IMR-90 (cell line): ENCODE measurements at regions not wholly inside any gene's neighbourhood (a gene's known extent, or its start where the extent isn't known, plus 50 kb on each side); places are given as distances from the start of the nearest gene placed in this dataset.
A peak's percentile ranks its signal among the peaks of the same experiment; 100 is the strongest.

Source experiments
- ATAC-seq: fragments of 200-7000 bp; cut with Tn5 transposase; 2 replicates; pipeline ENCODE4 v1.9.1; 2020; ENCODE audit warnings: low read depth, mild to moderate bottlenecking, moderate library complexity
- BruUV-seq: library from RNA; stranded (reverse); fragments of 400-500 nt; replicated peaks from 2 replicates; lab custom pipeline; 2021; lab: Mats Ljungman, UMichigan
- CTCF ChIA-PET: fragments of 300-600 bp; formaldehyde crosslinking; extraction: SDS; loops from one replicate; lab custom pipeline; 2021; ENCODE audit warnings: antibody characterized with exemption; lab: Yijun Ruan, JAX
- POLR2A ChIA-PET: fragments of 300-600 bp; sonication (Branson Sonifier 250); formaldehyde crosslinking; loops from one replicate; lab custom pipeline; 2022; ENCODE audit warnings: antibody characterized with exemption; ENCODE audit not compliant: unreplicated experiment; lab: Charles Lee
- DNase-seq: peaks from one replicate; pipeline ENCODE4 v3.0.0; 2013
- H2AFZ ChIP-seq: replicated peaks from 2 replicates; pipeline ENCODE3; 2013; ENCODE audit warnings: low read length, mild to moderate bottlenecking; ENCODE audit not compliant: poor library complexity
- H2AK5ac ChIP-seq: 2 replicates; pipeline ENCODE4 v1.6.1; 2013; ENCODE audit warnings: low read depth, low read length, inconsistent platforms
- H2AK9ac ChIP-seq: replicated peaks from 2 replicates; pipeline ENCODE3; 2013; ENCODE audit warnings: mild to moderate bottlenecking, low read depth, low read length, moderate library complexity; ENCODE audit not compliant: poor library complexity
- H2BK120ac ChIP-seq: 2 replicates; pipeline ENCODE4 v1.6.1; 2013; ENCODE audit warnings: low read depth, low read length, inconsistent platforms
- H2BK15ac ChIP-seq: 3 replicates; pipeline ENCODE4 v1.6.1; 2013; ENCODE audit warnings: low read depth, low read length, inconsistent platforms
- H2BK20ac ChIP-seq: 2 replicates; pipeline ENCODE4 v1.6.1; 2013; ENCODE audit warnings: low read depth, mild to moderate bottlenecking, inconsistent platforms, low read length, moderate library complexity
- H2BK5ac ChIP-seq: 2 replicates; pipeline ENCODE4 v1.6.1; 2013; ENCODE audit warnings: mild to moderate bottlenecking, low read depth, low read length, inconsistent platforms; ENCODE audit not compliant: poor library complexity, severe bottlenecking
- H3K14ac ChIP-seq: replicated peaks from 2 replicates; pipeline ENCODE4 v1.6.1; 2013; ENCODE audit warnings: low read depth, low read length, inconsistent platforms
- H3K18ac ChIP-seq: 2 replicates; pipeline ENCODE4 v1.6.1; 2013; ENCODE audit warnings: low read depth, low read length, control low read depth
- H3K23ac ChIP-seq: 2 replicates; pipeline ENCODE4 v1.6.1; 2013; ENCODE audit warnings: low read depth, low read length, inconsistent platforms
- H3K27ac ChIP-seq: 2 replicates; pipeline ENCODE4 v1.5.1; 2013; ENCODE audit warnings: mild to moderate bottlenecking, control low read depth, low read length; ENCODE audit not compliant: insufficient read depth
- H3K27me3 ChIP-seq: 2 replicates; pipeline ENCODE4 v1.6.1; 2013; ENCODE audit warnings: low read length; ENCODE audit not compliant: control insufficient read depth, insufficient read depth
- H3K36me3 ChIP-seq: 2 replicates; pipeline ENCODE4 v1.6.1; 2013; ENCODE audit warnings: low read length, mixed read lengths; ENCODE audit not compliant: control insufficient read depth, insufficient read depth
- H3K4ac ChIP-seq: 2 replicates; pipeline ENCODE4 v1.6.1; 2013; ENCODE audit warnings: low read depth, low read length, inconsistent platforms
- H3K4me1 ChIP-seq: 2 replicates; pipeline ENCODE4 v1.6.1; 2013; ENCODE audit warnings: low read length, mixed read lengths; ENCODE audit not compliant: control insufficient read depth, insufficient read depth
- H3K4me2 ChIP-seq: 2 replicates; pipeline ENCODE4 v1.6.1; 2013; ENCODE audit warnings: low read depth, mild to moderate bottlenecking, control low read depth, low read length, moderate library complexity
- H3K4me3 ChIP-seq: 2 replicates; pipeline ENCODE4 v1.5.1; 2013; ENCODE audit warnings: low read depth, mild to moderate bottlenecking, control low read depth, low read length, moderate library complexity; ENCODE audit not compliant: insufficient read depth
- H3K56ac ChIP-seq: 2 replicates; pipeline ENCODE4 v1.6.1; 2013; ENCODE audit warnings: low read length, inconsistent platforms; ENCODE audit not compliant: insufficient read depth; ENCODE audit errors: extremely low read depth
- H3K79me1 ChIP-seq, 2 experiments: 2 replicates each; pipeline ENCODE4 v1.6.1; 2013; ENCODE audit warnings: low read length in 2 of 2, inconsistent platforms in 1 of 2, low read depth in 1 of 2
- H3K9ac ChIP-seq: 2 replicates; pipeline ENCODE4 v1.6.1; 2013; ENCODE audit warnings: low read depth, low read length, control low read depth
- H3K9me1 ChIP-seq: 2 replicates; pipeline ENCODE4 v1.6.1; 2013; ENCODE audit warnings: low read length, inconsistent platforms; ENCODE audit not compliant: insufficient read depth
- H3K9me3 ChIP-seq: 2 replicates; pipeline ENCODE4 v1.6.1; 2013; ENCODE audit warnings: low read length; ENCODE audit not compliant: control insufficient read depth, insufficient read depth
- H4K20me1 ChIP-seq: 2 replicates; pipeline ENCODE4 v1.6.1; 2013; ENCODE audit warnings: low read length, inconsistent platforms; ENCODE audit not compliant: insufficient read depth
- H4K5ac ChIP-seq: 2 replicates; pipeline ENCODE4 v1.6.1; 2013; ENCODE audit warnings: mild to moderate bottlenecking, low read depth, low read length, control low read depth
- H4K8ac ChIP-seq, 2 experiments: 2 replicates each; pipeline ENCODE4 v1.6.1; 2013; ENCODE audit warnings: low read depth in 2 of 2, low read length in 2 of 2, control low read depth in 1 of 2, inconsistent platforms in 1 of 2
- H4K91ac ChIP-seq: 2 replicates; pipeline ENCODE4 v1.6.1; 2013; ENCODE audit warnings: low read depth, low read length, inconsistent platforms; ENCODE audit not compliant: insufficient read depth
- CEBPB ChIP-seq: IDR thresholded peaks from 2 replicates; pipeline ENCODE4 v1.6.1; 2012; ENCODE audit warnings: low read depth, low read length, improper control_type of control experiment
- POLR2A ChIP-seq: IDR thresholded peaks from 2 replicates; pipeline ENCODE4 v1.6.1; 2012; ENCODE audit warnings: mild to moderate bottlenecking, low read depth, low read length
- dilution Hi-C: fragments of 300-500 bp; cut with HindIII; formaldehyde crosslinking; loops from one replicate; pipeline ENCODE4 v1.14.3; 2018; ENCODE audit warnings: low sequenced_read_pairs; ENCODE audit not compliant: unreplicated experiment
- in situ Hi-C: fragments of 300-500 bp; cut with MboI; formaldehyde crosslinking; loops from 3 replicates; pipeline ENCODE4 v1.14.3; 2019; ENCODE audit warnings: low sequenced_read_pairs, inconsistent platforms, mixed read lengths
- intact Hi-C: fragments of 100-400 bp; cut with micrococcal nuclease; formaldehyde crosslinking; loops from 2 replicates; pipeline ENCODE4 v1.10.0; 2022

- no peak overlapping the region for H2BK15ac ChIP-seq
- no peak overlapping the region for H2BK20ac ChIP-seq
- H2BK120ac ChIP-seq = no peak overlapping the region
- no peaks in the 10 kb centered on the region for H3K9me3 ChIP-seq
- no peak overlapping the region for H3K56ac ChIP-seq
- no peak overlapping the region for H4K91ac ChIP-seq
- no peaks in the 10 kb centered on the region for H3K79me1 ChIP-seq
- H4K5ac ChIP-seq = no peak overlapping the region
- peak; percentile 56 for TF ChIP-seq CEBPB
- no peak for TF ChIP-seq POLR2A
- no peak overlapping the region for H4K8ac ChIP-seq
- H3K23ac ChIP-seq = no peak overlapping the region
- H3K27ac ChIP-seq = no peak overlapping the region
- H3K4me1 ChIP-seq = peaks cover 5% of the 10 kb centered on the region
- dilution Hi-C loops (no loop called here), intact Hi-C loops (no loop called here), in situ Hi-C loops (loop anchor here (25.0 kb wide), 1 partner anchor 324 kb away; the partner anchor contains the start of gene KLHL9)
- 0 out of 2 replicates have a peak overlapping the region, but pooled peaks have one; percentile 10 for H3K14ac ChIP-seq
- H3K4ac ChIP-seq = no peak overlapping the region
- H3K36me3 ChIP-seq = no peaks in the 10 kb centered on the region
- H3K9ac ChIP-seq = no peak overlapping the region
- no peak overlapping the region for H2AFZ ChIP-seq
- H3K9me1 ChIP-seq = peaks cover 3% of the 10 kb centered on the region; the same call in 1 of the 2 replicates
- ChIA-PET CTCF (no interaction called here), POLR2A (no interaction called here)
- no peak overlapping the region for H3K4me3 ChIP-seq
- no peak for ATAC-seq
- H3K4me2 ChIP-seq = no peak overlapping the region
- no peaks in the 10 kb centered on the region for H4K20me1 ChIP-seq
- no peaks in the 10 kb centered on the region for H3K27me3 ChIP-seq
- H2BK5ac ChIP-seq = no peak overlapping the region
- no TSS peak for BruUV-seq
- no peak overlapping the region for H2AK9ac ChIP-seq
- H2AK5ac ChIP-seq = no peak overlapping the region
- peak; percentile 57 for DNase-seq
- H3K18ac ChIP-seq = no peak overlapping the region
Observed at GRCh38 chr9:21661626-21662025, 140.8 kb upstream of the MTAP start.
